ENCODE measurements at regions not wholly inside any gene's neighbourhood (a gene's known extent, or its start where the extent isn't known, plus 50 kb on each side); places are given as distances from the start of the nearest gene placed in this dataset.
"Not testable (repeated sequence)": the region's sequence is repeated elsewhere in the genome, so short reads cannot be mapped to it uniquely, and the experiment has no call there.

- no peak for DNase-seq (ENCODE audit: low spot score)
These were observed 420.4 kb upstream of the TMEFF2 start for GRCh38 chr2:192615105-192615504.

- DNase-seq (ENCODE audit: low spot score) = no peak
These were observed 409.6 kb upstream of the TMEFF2 start for GRCh38 chr2:192604295-192604694.

GRCh38 chr2:192598649-192599048, 403.9 kb upstream of the TMEFF2 start:
- not testable (repeated sequence) for DNase-seq (ENCODE audit: low spot score)

- DNase-seq (ENCODE audit: low spot score) = no peak
These were observed 398.8 kb upstream of the TMEFF2 start for GRCh38 chr2:192593561-192593960.

GRCh38 chr2:192591617-192592016, 396.9 kb upstream of the TMEFF2 start:
- no peak for DNase-seq (ENCODE audit: low spot score)

- DNase-seq (ENCODE audit: low spot score) = no peak
These were observed 390.7 kb upstream of the TMEFF2 start for GRCh38 chr2:192585418-192585817.

GRCh38 chr2:192584976-192585375, 390.2 kb upstream of the TMEFF2 start:
- DNase-seq (ENCODE audit: low spot score) = no peak

- DNase-seq (ENCODE audit: low spot score) = no peak
These were observed 385.4 kb upstream of the TMEFF2 start for GRCh38 chr2:192579965-192580700.

GRCh38 chr2:192578780-192579179, 384.0 kb upstream of the TMEFF2 start:
- DNase-seq (ENCODE audit: low spot score) = no peak

- no peak for DNase-seq (ENCODE audit: low spot score)
These were observed 383.0 kb upstream of the TMEFF2 start for GRCh38 chr2:192577706-192578105.

- no peak for DNase-seq (ENCODE audit: low spot score)
These were observed 379.8 kb upstream of the TMEFF2 start for GRCh38 chr2:192574552-192574951.

- DNase-seq (ENCODE audit: low spot score) = no peak
These were observed 376.9 kb upstream of the TMEFF2 start for GRCh38 chr2:192571636-192572035.

GRCh38 chr2:192570788-192571187, 376.1 kb upstream of the TMEFF2 start:
- DNase-seq (ENCODE audit: low spot score) = no peak

GRCh38 chr2:192566863-192567262, 372.1 kb upstream of the TMEFF2 start:
- DNase-seq (ENCODE audit: low spot score) = no peak

- no peak for DNase-seq (ENCODE audit: low spot score)
These were observed 365.6 kb upstream of the TMEFF2 start for GRCh38 chr2:192560326-192560725.

GRCh38 chr2:192559587-192559986, 364.9 kb upstream of the TMEFF2 start:
- DNase-seq (ENCODE audit: low spot score) = peak; percentile 69

- DNase-seq (ENCODE audit: low spot score) = no peak
These were observed 363.9 kb upstream of the TMEFF2 start for GRCh38 chr2:192558637-192559036.

- DNase-seq (ENCODE audit: low spot score) = no peak
These were observed 361.0 kb upstream of the TMEFF2 start for GRCh38 chr2:192555740-192556139.

- no peak for DNase-seq (ENCODE audit: low spot score)
These were observed 357.0 kb upstream of the TMEFF2 start for GRCh38 chr2:192551760-192552159.

- DNase-seq (ENCODE audit: low spot score) = no peak
These were observed 351.8 kb upstream of the TMEFF2 start for GRCh38 chr2:192546565-192546964.

- DNase-seq (ENCODE audit: low spot score) = no peak
These were observed 349.7 kb upstream of the TMEFF2 start for GRCh38 chr2:192544371-192544955.

GRCh38 chr2:192542148-192543066, 347.7 kb upstream of the TMEFF2 start:
- DNase-seq (ENCODE audit: low spot score) = not testable (repeated sequence)

- no peak for DNase-seq (ENCODE audit: low spot score)
These were observed 344.6 kb upstream of the TMEFF2 start for GRCh38 chr2:192539306-192539705.
